Heart left ventricle (tissue), 16 donors: ENCODE measurements at regions not wholly inside any gene's neighbourhood (a gene's known extent, or its start where the extent isn't known, plus 50 kb on each side); places are given as distances from the start of the nearest gene placed in this dataset.

ENCODE experiments used
- ATAC-seq, 4 donors: fragments of 200-7000 bp; cut with Tn5 transposase; one replicate each; pipeline ENCODE4 v1.9.1; 2020 to 2022; ENCODE audit warnings: moderate library complexity in 4 of 4, mild to moderate bottlenecking in 3 of 4, moderate number of reproducible peaks in 1 of 4
- DNase-seq, 5 donors: peaks; one replicate each; pipeline ENCODE4 v3.0.0-alpha.2; 2020
- H3K27ac ChIP-seq, 12 donors: fragments of 200-600 bp; sonication (generic) in 4 of 12; one replicate each; pipeline versions ENCODE4 v1.5.0 to v1.8.0; 2016 to 2022; ENCODE audit warnings: mild to moderate bottlenecking in 2 of 12
- H3K27me3 ChIP-seq, 9 donors: fragments of 200-600 bp; sonication (generic) in 2 of 9; one replicate each; pipeline versions ENCODE4 v1.5.1 to v1.8.0; 2016 to 2022; ENCODE audit warnings: mild to moderate bottlenecking in 3 of 9
- H3K36me3 ChIP-seq, 9 donors: fragments of 200-600 bp; sonication (generic) in 2 of 9; one replicate each; pipeline versions ENCODE4 v1.5.0 to v1.8.0; 2018 to 2022; ENCODE audit warnings: mild to moderate bottlenecking in 2 of 9
- H3K4me1 ChIP-seq, 12 donors: fragments of 200-600 bp; sonication (generic) in 4 of 12; one replicate each; pipeline versions ENCODE4 v1.5.0 to v1.8.0; 2016 to 2022; ENCODE audit warnings: mild to moderate bottlenecking in 3 of 12
- H3K4me3 ChIP-seq, 12 donors: fragments of 200-600 bp; sonication (generic) in 4 of 12; one replicate each; pipeline versions ENCODE4 v1.5.0 to v1.8.0; 2017 to 2022; ENCODE audit warnings: mild to moderate bottlenecking in 9 of 12, moderate library complexity in 4 of 12
- H3K9me3 ChIP-seq, 12 donors: fragments of 200-600 bp; sonication (generic) in 4 of 12; one replicate each; pipeline versions ENCODE4 v1.5.0 to v1.8.0; 2016 to 2022; ENCODE audit warnings: mild to moderate bottlenecking in 1 of 12
- CTCF ChIP-seq, 12 donors: fragments of 200-600 bp; sonication (generic) in 4 of 12; IDR thresholded peaks; one replicate each; pipeline versions ENCODE4 v1.5.0 to v1.8.0; 2018 to 2022; ENCODE audit warnings: antibody characterized with exemption in 12 of 12, mild to moderate bottlenecking in 5 of 12
- POLR2A ChIP-seq, 2 donors: fragments of 450-650 bp; IDR thresholded peaks; one replicate each; pipeline ENCODE4 v1.6.1; 2017; ENCODE audit warnings: antibody characterized with exemption in 2 of 2, mild to moderate bottlenecking in 2 of 2, moderate library complexity in 2 of 2
- WGBS, 4 donors: extraction: QIAGEN DNeasy Blood & Tissue Kit in 2 of 4; methylation state at CpG; one replicate each; pipeline versions ENCODE4 v1.1.5 to v1.1.7; 2013 to 2018; 5-methylcytosine and 5-hydroxymethylcytosine counted together
- intact Hi-C, 10 donors: fragments of 100-400 bp; cut with DNase I; formaldehyde crosslinking; loops; one replicate each; pipeline versions ENCODE4 v1.11.1 to v1.14.2; 2022
- donor health status: ischemic (EF 13 %, LVEDD 7.1; RV severe dilation, severe dysfunction).
- donor health status: healthy with polysubstance abuse.
- donor health status: DM: no; HTN: yes; CAD: no.
- donor health status: DM: no; HTN: no; CAD: no.
- donor health status: ischemic (EF 25% LVEDD 6.9; RV normal size, moderate dysfunction).
- donor health status: ischemic (EF 25% LVEDD 5.7; RV mildly dilated, moderate dysfunction).
- donor health status: healthy.
- donor health status: DM: yes; HTN: yes; CAD: no.
- donor health status: ischemic (EF 35%, LVEDD 5.7; RV mildly dilated, moderate dysfunction).
- donor health status: nonischemic (EF 11% LVEDD 7.7; RV severe dilation, severe dysfunction).
- donor health status: DM: yes; HTN: yes; CAD: no.
- donor health status: PGD.
- donor health status: ischemic (EF 29% LVEDD 5.4; RV normal size, mild dysfunction).
- donor health status: nonischemic (EF 23%, LVEDD 6.1; RV moderate dilation, normal function).

GRCh38 chr2:237244976-237245646 is 159.4 kb downstream of the COPS8 start:
- intact Hi-C loops, result no loop called here
- DNase-seq (no peak), ATAC-seq (peak in 2 of 4 donors; percentile 72 to 85)
- H3K36me3 ChIP-seq, result no peaks in the 10 kb centered on the region
- H3K27me3 ChIP-seq, result no peaks in the 10 kb centered on the region
- no peak for TF ChIP-seq POLR2A (IDR thresholded peaks at IDR 0.05)
- TF ChIP-seq CTCF (IDR thresholded peaks at IDR 0.05), result no peak
- peaks cover 0 to 32% (median 15%) of the 10 kb centered on the region in 12 donors for H3K9me3 ChIP-seq
- WGBS, 4 donors, result 83 to 86% (median 85%) methylated on average over 3 of the region's 3 CpGs
- no peak overlapping the region for H3K4me3 ChIP-seq
- peak overlapping the region in 6 of 12 donors; percentile 4 to 52 (median 19) for H3K27ac ChIP-seq
- no peaks in the 10 kb centered on the region for H3K4me1 ChIP-seq

- H3K4me1 ChIP-seq, result peaks cover 0 to 12% (median 0%) of the 10 kb centered on the region in 12 donors
- DNase-seq (no peak), ATAC-seq (no peak)
- H3K9me3 ChIP-seq, result no peaks in the 10 kb centered on the region
- intact Hi-C loops, result no loop called here
- 94 to 99% (median 96%) methylated on average over 3 of the region's 3 CpGs for WGBS, 4 donors
- no peak overlapping the region for H3K27ac ChIP-seq
- no peak for TF ChIP-seq POLR2A (IDR thresholded peaks at IDR 0.05)
- no peak for TF ChIP-seq CTCF (IDR thresholded peaks at IDR 0.05)
- no peaks in the 10 kb centered on the region for H3K36me3 ChIP-seq
- H3K4me3 ChIP-seq, result no peak overlapping the region
- no peaks in the 10 kb centered on the region for H3K27me3 ChIP-seq
These were observed 163.4 kb downstream of the COL6A3 start for GRCh38 chr2:237250599-237250998.

- ATAC-seq, result no peak
- Histone ChIP-seq H3K27me3 (no peaks in the 10 kb centered on the region), H3K4me3 (no peak overlapping the region), H3K36me3 (no peaks in the 10 kb centered on the region), H3K4me1 (peaks cover 0 to 18% (median 3%) of the 10 kb centered on the region in 12 donors), H3K9me3 (no peaks in the 10 kb centered on the region), H3K27ac (no peak overlapping the region)
- WGBS, 4 donors, result 74 to 81% (median 78%) methylated on average over 2 of the region's 2 CpGs
- TF ChIP-seq CTCF (IDR thresholded peaks at IDR 0.05), result no peak
- no peak for TF ChIP-seq POLR2A (IDR thresholded peaks at IDR 0.05)
- no peak for DNase-seq
- intact Hi-C loops, result no loop called here
These were observed 162.0 kb downstream of the COL6A3 start for GRCh38 chr2:237251986-237252385.

GRCh38 chr2:237253046-237253702 is 160.8 kb downstream of the COL6A3 start:
- ATAC-seq, result no peak
- peak overlapping the region in 1 of 12 donors; percentile 80 for H3K27ac ChIP-seq
- H3K9me3 ChIP-seq, result no peaks in the 10 kb centered on the region
- 91 to 95% (median 94%) methylated on average over 6 of the region's 6 CpGs for WGBS, 4 donors
- H3K36me3 ChIP-seq, result no peaks in the 10 kb centered on the region
- H3K4me1 ChIP-seq, result peaks cover 0 to 30% (median 7%) of the 10 kb centered on the region in 12 donors
- H3K27me3 ChIP-seq, result no peaks in the 10 kb centered on the region
- H3K4me3 ChIP-seq, result no peak overlapping the region
- no peak for DNase-seq
- TF ChIP-seq CTCF (IDR thresholded peaks at IDR 0.05) (no peak), POLR2A (IDR thresholded peaks at IDR 0.05) (no peak)
- intact Hi-C loops, result no loop called here
